ENCODE measurements at regions not wholly inside any gene's neighbourhood (a gene's known extent, or its start where the extent isn't known, plus 50 kb on each side); places are given as distances from the start of the nearest gene placed in this dataset.

- TF ChIP-seq, protein P1, sequence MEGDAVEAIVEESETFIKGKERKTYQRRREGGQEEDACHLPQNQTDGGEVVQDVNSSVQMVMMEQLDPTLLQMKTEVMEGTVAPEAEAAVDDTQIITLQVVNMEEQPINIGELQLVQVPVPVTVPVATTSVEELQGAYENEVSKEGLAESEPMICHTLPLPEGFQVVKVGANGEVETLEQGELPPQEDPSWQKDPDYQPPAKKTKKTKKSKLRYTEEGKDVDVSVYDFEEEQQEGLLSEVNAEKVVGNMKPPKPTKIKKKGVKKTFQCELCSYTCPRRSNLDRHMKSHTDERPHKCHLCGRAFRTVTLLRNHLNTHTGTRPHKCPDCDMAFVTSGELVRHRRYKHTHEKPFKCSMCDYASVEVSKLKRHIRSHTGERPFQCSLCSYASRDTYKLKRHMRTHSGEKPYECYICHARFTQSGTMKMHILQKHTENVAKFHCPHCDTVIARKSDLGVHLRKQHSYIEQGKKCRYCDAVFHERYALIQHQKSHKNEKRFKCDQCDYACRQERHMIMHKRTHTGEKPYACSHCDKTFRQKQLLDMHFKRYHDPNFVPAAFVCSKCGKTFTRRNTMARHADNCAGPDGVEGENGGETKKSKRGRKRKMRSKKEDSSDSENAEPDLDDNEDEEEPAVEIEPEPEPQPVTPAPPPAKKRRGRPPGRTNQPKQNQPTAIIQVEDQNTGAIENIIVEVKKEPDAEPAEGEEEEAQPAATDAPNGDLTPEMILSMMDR (IDR thresholded peaks at IDR 0.05): no peak
- Mint-ChIP-seq H3K27me3 (peaks cover 7% of the 10 kb centered on the region), H3K9me3 (no peaks in the 10 kb centered on the region), H3K4me3 (no peak overlapping the region), H3K36me3 (ENCODE audit: low read depth) (no peaks in the 10 kb centered on the region), H3K4me1 (no peaks in the 10 kb centered on the region), H3K27ac (no peak overlapping the region)
- POLR2A ChIA-PET: no interaction called here
- DNase-seq (no peak), ATAC-seq (ENCODE audit: low read depth) (no peak)
- CTCF ChIA-PET: no interaction called here
- intact Hi-C loops (cut with micrococcal nuclease): no loop called here
These were observed 588.6 kb upstream of the MKI67 start for GRCh38 chr10:128714644-128715415.

DNA sequence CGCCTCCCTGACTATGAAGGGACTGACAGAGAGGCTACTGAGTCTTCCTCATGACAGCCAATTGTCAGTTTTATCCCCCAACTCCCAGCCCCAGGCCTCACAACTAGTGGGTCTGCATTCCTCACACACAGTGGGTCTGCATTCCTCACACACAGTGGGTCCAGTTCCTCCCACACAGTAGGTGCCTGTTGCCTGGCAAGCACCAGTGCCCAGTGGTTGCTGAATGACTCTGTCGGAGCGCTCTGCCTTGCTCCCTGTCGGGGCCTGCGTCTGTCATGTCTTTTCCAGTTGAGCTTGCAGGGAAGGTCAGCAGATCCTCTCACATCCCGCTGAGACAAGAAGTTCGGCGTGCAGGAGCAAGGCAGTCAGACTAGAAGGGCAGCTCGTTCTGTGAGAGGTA, 590.0 kb upstream of the MKI67 start:
- peaks cover 4% of the 10 kb centered on the region for H3K27me3 Mint-ChIP-seq
- intact Hi-C loops (cut with micrococcal nuclease): no loop called here
- no peak overlapping the region for H3K4me3 Mint-ChIP-seq
- ATAC-seq (ENCODE audit: low read depth) (no peak), DNase-seq (no peak)
- H3K9me3 Mint-ChIP-seq: no peaks in the 10 kb centered on the region
- no peaks in the 10 kb centered on the region for H3K36me3 Mint-ChIP-seq (ENCODE audit: low read depth)
- CTCF ChIA-PET: no interaction called here
- H3K27ac Mint-ChIP-seq: no peak overlapping the region
- POLR2A ChIA-PET: no interaction called here
- TF ChIP-seq, protein P1 (IDR thresholded peaks at IDR 0.05): no peak
- H3K4me1 Mint-ChIP-seq: no peaks in the 10 kb centered on the region

GRCh38 chr10:128721963-128722445, 595.8 kb upstream of the MKI67 start:
- no peak overlapping the region for H3K4me3 Mint-ChIP-seq
- no peaks in the 10 kb centered on the region for H3K27me3 Mint-ChIP-seq
- no peaks in the 10 kb centered on the region for H3K9me3 Mint-ChIP-seq
- CTCF ChIA-PET: no interaction called here
- H3K27ac Mint-ChIP-seq: no peak overlapping the region
- DNase-seq (no peak), ATAC-seq (ENCODE audit: low read depth) (no peak)
- H3K4me1 Mint-ChIP-seq: no peaks in the 10 kb centered on the region
- TF ChIP-seq, protein P1 (IDR thresholded peaks at IDR 0.05): no peak
- H3K36me3 Mint-ChIP-seq (ENCODE audit: low read depth): no peaks in the 10 kb centered on the region
- intact Hi-C loops (cut with micrococcal nuclease): no loop called here
- POLR2A ChIA-PET: no interaction called here

GRCh38 chr10:128722947-128723346, 596.7 kb upstream of the MKI67 start:
- POLR2A ChIA-PET: no interaction called here
- TF ChIP-seq, protein P1 (IDR thresholded peaks at IDR 0.05): no peak
- CTCF ChIA-PET: no interaction called here
- Mint-ChIP-seq H3K4me1 (no peaks in the 10 kb centered on the region), H3K36me3 (ENCODE audit: low read depth) (no peaks in the 10 kb centered on the region), H3K27ac (no peak overlapping the region), H3K4me3 (no peak overlapping the region), H3K27me3 (no peaks in the 10 kb centered on the region), H3K9me3 (no peaks in the 10 kb centered on the region)
- no peak for ATAC-seq (ENCODE audit: low read depth)
- no peak for DNase-seq
- intact Hi-C loops (cut with micrococcal nuclease): no loop called here

DNA sequence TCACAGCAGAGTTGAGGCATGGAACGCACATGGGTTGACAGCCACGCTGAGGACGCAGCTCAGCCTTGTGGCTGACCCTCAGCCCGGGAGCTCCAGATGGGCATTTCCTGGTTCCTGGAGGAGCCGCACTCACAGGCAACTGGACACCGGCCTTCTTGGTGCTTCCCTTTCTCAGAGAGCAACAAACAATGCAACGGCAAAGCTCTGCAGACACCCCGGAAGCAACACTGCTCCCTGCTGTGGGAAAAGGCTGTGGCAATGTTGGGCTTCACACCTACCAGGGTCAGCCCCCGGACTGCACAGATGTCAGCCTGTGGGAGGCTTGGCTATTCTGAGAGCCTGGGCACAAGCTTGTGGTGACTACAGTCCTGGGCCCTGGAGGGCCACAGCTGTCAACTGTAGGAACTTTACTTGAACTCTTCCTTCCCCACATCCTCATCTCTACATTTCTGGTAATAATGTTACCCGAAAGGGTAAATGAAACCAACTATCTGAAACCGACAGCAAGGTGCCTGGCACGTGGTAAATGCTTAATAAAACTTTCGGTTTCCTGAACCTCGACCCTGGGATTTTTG, 597.5 kb upstream of the MKI67 start:
- ChIA-PET CTCF (no interaction called here), POLR2A (no interaction called here)
- H3K27me3 Mint-ChIP-seq: no peaks in the 10 kb centered on the region
- no peak overlapping the region for H3K4me3 Mint-ChIP-seq
- no peaks in the 10 kb centered on the region for H3K36me3 Mint-ChIP-seq (ENCODE audit: low read depth)
- no peak for DNase-seq
- ATAC-seq (ENCODE audit: low read depth): no peak
- H3K27ac Mint-ChIP-seq: no peak overlapping the region
- no peaks in the 10 kb centered on the region for H3K9me3 Mint-ChIP-seq
- intact Hi-C loops (cut with micrococcal nuclease): no loop called here
- TF ChIP-seq, protein P1 (IDR thresholded peaks at IDR 0.05): no peak
- no peaks in the 10 kb centered on the region for H3K4me1 Mint-ChIP-seq
